ENCODE measurements at regions not wholly inside any gene's neighbourhood (a gene's known extent, or its start where the extent isn't known, plus 50 kb on each side); places are given as distances from the start of the nearest gene placed in this dataset.
"Not testable (repeated sequence)": the region's sequence is repeated elsewhere in the genome, so short reads cannot be mapped to it uniquely, and the experiment has no call there.

DNA sequence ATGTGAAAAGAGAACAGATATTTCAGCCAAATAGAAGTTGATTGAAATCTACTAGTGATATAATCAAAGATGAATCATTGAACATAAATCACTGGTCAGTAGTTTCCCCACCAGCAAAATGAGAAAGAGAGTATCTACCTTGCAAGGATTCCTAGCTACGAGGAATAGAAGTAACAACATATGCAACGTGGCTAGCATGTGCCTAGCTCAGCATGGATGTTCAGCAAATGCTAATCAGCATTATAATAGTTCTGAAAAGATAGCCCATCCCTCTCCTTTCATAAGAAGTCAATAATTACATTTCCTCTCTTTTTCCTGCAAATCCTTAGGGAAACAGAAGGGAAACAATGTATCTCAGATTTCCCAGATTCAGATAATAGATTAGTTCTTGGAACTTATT, 417.2 kb downstream of the SATB2 start:
- DNase-seq (ENCODE audit: low read depth in 3 of 3, low spot score in 1 of 3): no peak

GRCh38 chr2:199033761-199034160, 424.0 kb downstream of the SATB2 start:
- DNase-seq (ENCODE audit: low read depth in 3 of 3, low spot score in 1 of 3): not testable (repeated sequence)

DNA sequence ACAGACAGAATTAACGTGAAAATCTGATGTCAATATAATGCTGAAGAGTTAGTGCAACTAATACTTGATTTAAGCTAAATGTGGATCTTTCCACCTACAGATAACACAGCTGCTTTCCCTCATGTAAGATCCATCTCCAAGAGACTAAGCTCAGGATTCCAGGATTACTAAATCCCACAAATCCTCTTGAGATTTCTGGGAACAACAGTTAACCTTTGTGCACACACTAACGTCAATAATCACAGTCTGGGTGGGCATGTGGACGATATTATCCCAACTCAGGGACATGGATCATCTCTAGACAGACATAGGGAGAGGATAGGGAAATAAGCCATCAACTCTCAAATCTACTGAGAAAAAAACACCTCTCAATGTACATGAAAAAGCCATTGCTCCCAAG, 432.6 kb downstream of the SATB2 start:
- no peak for DNase-seq (ENCODE audit: low read depth in 3 of 3, low spot score in 1 of 3)

DNA sequence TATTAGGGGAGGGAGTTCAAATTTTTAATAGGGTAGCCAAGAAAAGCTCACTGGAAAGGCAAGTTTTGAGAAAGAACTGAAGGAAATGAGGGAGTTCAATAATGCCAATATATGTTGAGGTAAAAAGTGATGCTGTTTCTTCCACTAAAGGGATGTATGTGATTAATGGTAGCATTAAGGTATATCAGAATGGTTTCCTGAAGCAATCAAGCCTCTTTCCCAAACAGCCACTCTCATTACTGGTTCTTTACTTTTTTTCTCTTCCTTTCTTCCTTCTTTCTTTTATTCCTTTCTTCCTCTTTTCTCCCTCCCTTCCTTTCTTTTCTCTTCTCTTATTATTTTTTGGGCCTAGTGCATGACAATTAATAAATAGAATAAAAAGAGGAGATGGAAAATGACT, 433.5 kb downstream of the SATB2 start:
- no peak for DNase-seq (ENCODE audit: low read depth in 3 of 3, low spot score in 1 of 3)

- DNase-seq (ENCODE audit: low read depth in 3 of 3, low spot score in 1 of 3): no peak
Observed at GRCh38 chr2:199019898-199020507, 437.7 kb downstream of the SATB2 start.

GRCh38 chr2:199018826-199019225, 438.9 kb downstream of the SATB2 start:
- no peak for DNase-seq (ENCODE audit: low read depth in 3 of 3, low spot score in 1 of 3)

DNA sequence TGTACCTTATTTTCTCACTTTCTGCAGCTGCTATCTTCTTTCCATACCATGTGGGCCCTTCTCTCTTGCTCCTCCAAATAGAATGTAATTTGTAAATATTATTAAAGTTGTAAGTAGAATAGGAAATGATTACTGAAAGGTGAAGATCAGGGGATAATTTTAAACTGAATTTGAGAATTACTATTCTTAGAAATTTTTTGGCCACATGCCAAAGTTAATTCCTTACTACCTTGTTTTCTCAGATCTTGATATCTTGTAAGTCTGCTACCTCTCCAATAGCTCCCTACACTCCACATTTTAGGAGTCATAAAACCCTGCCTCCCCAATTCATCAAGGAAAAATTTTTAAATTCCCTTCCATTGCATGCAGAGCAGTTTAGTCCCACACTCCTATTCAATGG, 442.7 kb downstream of the SATB2 start:
- DNase-seq (ENCODE audit: low read depth in 3 of 3, low spot score in 1 of 3): no peak

- DNase-seq (ENCODE audit: low read depth in 3 of 3, low spot score in 1 of 3): no peak
Observed at GRCh38 chr2:199014226-199014625, 443.5 kb downstream of the SATB2 start.

GRCh38 chr2:199011908-199012307, 445.8 kb downstream of the SATB2 start:
- no peak for DNase-seq (ENCODE audit: low read depth in 3 of 3, low spot score in 1 of 3)

- no peak for DNase-seq (ENCODE audit: low read depth in 3 of 3, low spot score in 1 of 3)
Observed at GRCh38 chr2:198994678-198995077, 463.1 kb downstream of the SATB2 start.

DNA sequence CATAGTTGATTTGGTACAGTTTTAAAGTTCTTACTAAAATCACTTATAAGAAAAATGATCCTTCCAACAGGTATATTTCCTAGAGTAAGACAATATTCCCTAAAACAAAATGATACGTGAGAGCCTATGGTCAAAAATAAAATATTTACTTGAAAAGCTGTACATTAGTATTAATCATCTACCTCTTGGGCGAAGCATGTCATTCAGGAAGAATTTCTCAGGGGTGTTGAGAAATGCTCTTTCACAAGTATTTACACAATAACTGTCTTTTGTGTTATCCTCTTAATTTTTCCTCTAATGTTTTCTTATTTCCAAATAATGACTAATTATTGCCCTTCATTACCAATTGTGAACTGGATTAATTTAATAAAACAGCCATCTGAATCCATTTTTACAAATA, 466.3 kb downstream of the SATB2 start:
- no peak for DNase-seq (ENCODE audit: low read depth in 3 of 3, low spot score in 1 of 3)

DNA sequence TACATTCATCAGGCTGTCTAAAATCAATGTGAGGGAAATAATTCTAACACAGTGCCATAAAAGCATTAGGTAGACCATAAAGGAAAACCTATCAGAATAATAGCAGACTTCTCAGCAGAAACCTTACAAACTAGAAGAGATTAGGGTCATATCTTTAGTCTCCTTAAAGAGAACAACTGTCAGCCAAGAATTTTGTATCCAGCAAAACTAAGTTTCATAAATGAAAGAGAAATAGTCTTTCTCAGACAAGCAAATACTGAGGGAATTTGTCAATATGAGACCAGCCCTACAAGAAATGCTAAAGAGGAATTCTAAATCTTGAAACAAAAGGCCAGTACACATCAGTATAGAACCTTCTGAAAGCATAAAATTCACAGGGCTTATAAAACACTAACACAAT, 482.0 kb downstream of the SATB2 start:
- no peak for DNase-seq (ENCODE audit: low read depth in 3 of 3, low spot score in 1 of 3)

DNA sequence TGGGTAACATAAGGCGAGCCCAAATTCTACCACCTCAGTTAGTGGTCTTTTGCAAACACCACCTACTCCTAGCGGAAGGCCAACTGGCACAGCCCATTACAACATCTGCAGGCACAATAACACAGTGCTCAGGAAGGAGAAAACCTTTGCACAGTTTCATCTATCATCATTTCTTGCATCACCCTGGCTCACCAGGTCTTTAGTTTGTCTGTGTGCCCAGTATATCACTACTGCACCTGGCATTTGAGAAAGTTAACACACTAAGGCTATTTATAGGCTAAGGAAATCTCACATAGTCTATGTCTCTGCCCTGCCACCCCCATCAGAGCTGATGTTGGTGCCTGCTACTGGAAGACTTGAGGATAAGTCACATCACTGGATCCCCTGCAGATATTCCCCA, 484.0 kb downstream of the SATB2 start:
- no peak for DNase-seq (ENCODE audit: low read depth in 3 of 3, low spot score in 1 of 3)

DNA sequence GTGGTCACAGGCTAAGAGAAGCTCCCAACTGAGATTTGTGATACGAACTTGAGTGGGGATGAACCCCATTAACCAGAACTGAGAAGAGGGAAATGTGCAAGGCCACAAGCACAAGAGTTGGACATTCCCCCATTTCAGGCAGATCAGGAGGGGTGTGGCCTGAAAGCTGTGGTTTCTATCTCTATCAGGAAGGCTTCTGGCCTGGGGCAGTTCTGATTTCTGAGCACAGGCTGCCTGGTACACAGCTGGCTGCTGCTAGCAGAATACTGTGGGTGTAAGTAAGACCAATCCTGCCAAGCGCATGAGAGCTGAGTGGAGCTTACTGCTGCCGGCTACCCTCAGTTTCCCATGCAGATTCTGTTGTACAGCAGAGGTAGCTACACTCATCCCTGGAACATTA, 484.6 kb downstream of the SATB2 start:
- DNase-seq (ENCODE audit: low read depth in 3 of 3, low spot score in 1 of 3): no peak

GRCh38 chr2:198968545-198968944, 489.2 kb downstream of the SATB2 start:
- no peak for DNase-seq (ENCODE audit: low read depth in 3 of 3, low spot score in 1 of 3)

GRCh38 chr2:198966269-198966668, 491.5 kb downstream of the SATB2 start:
- DNase-seq (ENCODE audit: low read depth in 3 of 3, low spot score in 1 of 3): no peak

DNA sequence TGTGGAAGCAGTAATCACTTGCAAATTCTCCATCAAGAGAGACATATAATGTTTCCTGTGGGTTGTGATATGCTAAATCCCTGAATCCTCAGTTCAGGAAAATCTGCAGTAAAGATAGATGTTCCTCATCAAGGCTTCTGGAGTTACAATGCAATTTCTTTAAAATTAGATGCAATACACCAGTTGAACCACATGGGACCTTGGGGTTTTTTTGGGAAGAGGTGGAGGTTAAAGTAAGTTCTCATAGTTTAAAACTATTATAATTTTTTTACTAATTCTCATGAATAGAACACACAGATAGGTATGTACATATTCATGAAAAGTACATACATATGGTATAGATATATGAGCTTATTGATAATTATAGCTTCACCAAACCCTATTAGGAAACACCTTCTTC, 496.2 kb downstream of the SATB2 start:
- DNase-seq (ENCODE audit: low read depth in 3 of 3, low spot score in 1 of 3): no peak

GRCh38 chr2:198957181-198957580, 500.6 kb downstream of the SATB2 start:
- no peak for DNase-seq (ENCODE audit: low read depth in 3 of 3, low spot score in 1 of 3)

GRCh38 chr2:198953328-198953727, 504.4 kb downstream of the SATB2 start:
- no peak for DNase-seq (ENCODE audit: low read depth in 3 of 3, low spot score in 1 of 3)

DNA sequence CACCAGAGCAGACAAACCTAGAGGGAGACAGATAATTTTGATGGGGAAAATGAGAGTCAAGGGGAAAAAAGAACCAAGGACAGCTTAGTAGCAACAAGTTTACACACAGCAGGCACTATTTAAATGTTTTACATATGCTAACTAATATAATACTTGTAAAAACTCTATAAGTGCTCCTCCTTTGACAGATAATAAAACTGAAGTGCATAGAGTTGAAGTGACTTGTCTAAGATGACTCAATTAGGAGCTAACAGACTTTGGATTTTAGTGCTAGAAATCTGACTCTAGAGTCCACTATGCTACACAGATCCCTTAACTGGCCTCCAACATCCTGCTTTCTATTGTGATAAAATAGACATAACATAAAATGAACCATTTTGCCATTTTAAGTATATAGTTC, 506.9 kb downstream of the SATB2 start:
- DNase-seq (ENCODE audit: low read depth in 3 of 3, low spot score in 1 of 3): no peak

- no peak for DNase-seq (ENCODE audit: low read depth in 3 of 3, low spot score in 1 of 3)
Observed at GRCh38 chr2:198945496-198945895, 512.2 kb downstream of the SATB2 start.

DNA sequence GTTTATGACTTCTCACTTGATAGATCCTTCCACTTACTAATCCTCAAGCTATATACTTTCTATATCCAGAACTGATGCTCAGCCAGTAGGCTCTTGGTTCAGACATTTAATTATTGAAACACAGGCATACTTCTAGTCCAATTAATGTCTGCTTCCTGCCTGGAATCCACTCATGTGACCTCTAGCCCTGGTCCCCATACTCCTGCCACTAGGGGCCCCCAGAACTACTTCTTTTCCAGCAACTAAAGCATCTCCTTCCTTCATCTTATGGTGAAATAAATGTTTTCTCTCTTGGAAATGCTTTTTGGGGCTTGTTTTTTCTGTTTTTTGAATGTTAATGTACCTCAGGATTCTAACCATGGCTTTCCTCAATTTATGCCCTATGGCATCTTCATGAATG, 527.6 kb downstream of the SATB2 start:
- DNase-seq (ENCODE audit: low read depth in 3 of 3, low spot score in 1 of 3): no peak

- DNase-seq (ENCODE audit: low read depth in 3 of 3, low spot score in 1 of 3): no peak
Observed at GRCh38 chr2:198928026-198928425, 529.7 kb downstream of the SATB2 start.

Data from stimulated activated CD4-positive, alpha-beta T cell treated with anti-CD3 and anti-CD28 coated beads, TNF-alpha, amount 100 ng/mL, for 1 hour (primary cell).